G401 (cell line): ENCODE measurements at regions not wholly inside any gene's neighbourhood (a gene's known extent, or its start where the extent isn't known, plus 50 kb on each side); places are given as distances from the start of the nearest gene placed in this dataset.

Experiments used
- DNase-seq: peaks from one replicate; pipeline ENCODE4 v3.0.0-alpha.2; 2015; ENCODE audit warnings: low spot score
- in situ Hi-C: cut with HindIII; loops from 2 replicates; pipeline ENCODE4 v1.10.0; 2016; ENCODE audit warnings: low sequenced_read_pairs, mixed read lengths

DNA sequence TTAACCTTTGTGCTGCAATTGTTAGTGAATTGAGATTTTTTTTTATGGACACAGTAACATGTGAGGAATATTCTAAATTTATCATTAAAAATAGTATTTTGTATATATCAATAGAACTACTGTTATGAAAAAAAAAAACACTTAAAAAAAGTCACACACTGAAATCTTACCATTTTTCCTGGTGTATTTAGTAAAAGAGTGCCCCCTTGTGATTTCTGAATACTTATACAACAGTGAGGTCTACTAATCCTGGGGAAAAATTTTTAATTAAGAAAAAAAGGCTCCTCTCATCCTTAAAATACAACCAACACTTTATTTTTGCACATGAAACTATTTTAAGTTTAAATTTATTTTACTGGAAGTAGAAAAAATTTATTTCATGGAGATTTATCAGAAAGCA, 56.4 kb upstream of the SPOCK3 start:
- no peak for DNase-seq
- in situ Hi-C loops, result no loop called here

DNA sequence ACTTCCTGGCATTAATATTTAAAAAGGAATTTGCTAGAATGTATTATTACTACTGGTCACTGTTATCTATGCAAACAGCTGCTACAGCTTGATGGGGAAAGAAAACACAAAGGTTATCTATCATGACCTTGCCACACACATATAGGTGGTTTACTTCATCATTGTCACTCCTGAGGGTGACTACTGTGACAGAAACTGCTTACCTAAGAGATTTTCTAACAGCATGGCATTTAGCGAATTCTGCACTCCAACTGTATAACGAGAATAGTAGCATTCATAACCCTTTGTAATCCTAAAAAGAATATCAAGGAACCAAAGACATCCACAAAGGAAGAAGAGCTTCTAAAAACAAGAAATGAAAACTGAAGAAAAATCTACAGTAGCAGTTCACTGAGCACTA, 74.6 kb upstream of the SPOCK3 start:
- in situ Hi-C loops, result no loop called here

DNA sequence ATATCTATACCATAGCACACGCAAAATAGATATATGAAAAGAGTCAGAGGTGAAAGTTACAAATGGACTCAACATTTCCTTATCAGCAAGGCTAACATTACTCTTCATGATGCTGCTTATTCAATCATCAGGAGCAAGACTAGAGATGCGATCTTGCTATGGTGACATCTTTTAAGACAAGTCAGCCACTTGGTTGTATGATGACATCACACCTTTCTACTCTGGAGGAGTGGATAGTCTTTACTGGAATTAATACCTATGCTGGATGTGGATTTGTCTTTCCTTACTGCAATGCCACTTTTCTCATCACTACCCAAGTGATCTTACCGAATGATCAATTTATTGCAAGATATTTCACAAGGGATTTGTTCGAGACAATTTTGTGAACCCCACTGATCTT, 87.0 kb upstream of the SPOCK3 start:
- DNase-seq, result no peak
- in situ Hi-C loops, result no loop called here

More for the DNA sequence above, 74.6 kb upstream of the SPOCK3 start:
- DNase-seq, result no peak

DNA sequence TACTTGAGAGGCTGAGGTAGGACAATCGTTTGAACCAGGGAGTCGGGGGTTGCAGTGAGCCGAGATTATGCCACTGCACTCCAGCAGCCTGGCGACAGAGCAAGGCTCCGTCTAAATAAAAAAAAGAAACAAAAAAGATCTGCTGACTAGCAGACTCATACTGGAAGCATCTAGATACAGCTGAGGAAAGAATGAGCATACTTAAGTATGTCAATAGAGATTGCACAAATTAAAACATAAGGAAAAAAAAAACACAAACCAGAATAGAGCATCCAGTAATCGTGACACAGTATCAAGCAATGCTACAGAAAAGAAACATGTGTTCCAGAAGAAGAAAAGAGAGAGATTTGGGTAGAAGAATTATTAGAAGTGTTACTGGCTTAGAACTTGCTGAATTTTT, 105.5 kb upstream of the SPOCK3 start:
- DNase-seq, result no peak
- in situ Hi-C loops, result no loop called here

DNA sequence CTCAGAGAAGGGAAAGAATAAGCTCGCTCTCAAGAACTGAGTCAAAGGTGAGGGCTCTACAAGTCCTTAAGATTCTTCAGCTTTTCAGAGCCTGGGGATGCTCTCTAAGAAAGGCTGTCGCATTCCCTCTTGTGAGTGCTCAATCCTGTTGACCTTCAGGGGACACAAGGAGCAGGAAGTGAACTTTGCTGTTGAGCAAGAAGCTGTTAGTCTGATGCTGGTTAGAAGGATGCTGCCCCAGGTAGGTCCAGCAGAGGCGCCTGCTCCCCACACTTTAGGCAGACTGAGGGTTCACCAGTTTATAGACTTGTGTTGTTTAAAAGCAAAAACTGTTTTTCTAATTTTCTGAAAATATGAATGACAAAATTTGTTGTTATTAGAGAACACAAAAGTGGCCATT, 125.4 kb upstream of the SPOCK3 start:
- DNase-seq, result no peak
- in situ Hi-C loops, result no loop called here

DNA sequence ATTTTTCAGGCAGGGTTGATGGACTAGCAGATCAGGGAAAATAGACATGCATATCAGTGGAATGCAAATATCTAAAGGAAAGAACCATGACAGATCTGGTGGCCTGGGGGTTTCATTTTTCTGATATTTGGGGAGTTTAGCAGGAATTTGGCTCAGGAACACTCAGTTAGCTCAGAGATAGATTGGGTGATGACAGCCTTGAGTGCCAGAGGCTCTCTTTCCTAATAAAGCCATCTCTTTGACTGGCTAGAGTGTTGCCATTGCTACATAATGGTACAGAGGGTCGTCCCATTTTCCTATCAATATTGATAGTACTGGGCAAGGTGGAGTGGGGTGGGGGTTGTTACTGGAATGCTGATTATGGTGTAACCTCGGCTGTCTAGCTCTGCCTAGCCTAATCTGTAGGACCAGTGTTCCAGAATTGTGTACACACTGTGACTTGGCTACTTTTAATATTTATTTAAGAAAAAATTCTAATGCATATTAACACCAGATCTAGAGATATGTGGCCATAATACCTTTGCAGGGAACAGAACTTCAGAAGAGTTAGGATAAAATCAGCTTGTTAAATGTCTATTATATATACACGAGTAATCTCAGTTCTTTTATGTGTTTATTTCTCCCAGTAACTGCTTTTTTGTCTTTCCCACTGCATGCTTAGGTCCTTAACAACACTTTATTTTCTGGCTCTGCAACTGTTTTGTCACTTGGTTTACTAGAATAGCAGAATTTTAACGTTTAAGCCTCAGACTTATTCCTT, 145.0 kb upstream of the SPOCK3 start:
- DNase-seq, result no peak

DNA sequence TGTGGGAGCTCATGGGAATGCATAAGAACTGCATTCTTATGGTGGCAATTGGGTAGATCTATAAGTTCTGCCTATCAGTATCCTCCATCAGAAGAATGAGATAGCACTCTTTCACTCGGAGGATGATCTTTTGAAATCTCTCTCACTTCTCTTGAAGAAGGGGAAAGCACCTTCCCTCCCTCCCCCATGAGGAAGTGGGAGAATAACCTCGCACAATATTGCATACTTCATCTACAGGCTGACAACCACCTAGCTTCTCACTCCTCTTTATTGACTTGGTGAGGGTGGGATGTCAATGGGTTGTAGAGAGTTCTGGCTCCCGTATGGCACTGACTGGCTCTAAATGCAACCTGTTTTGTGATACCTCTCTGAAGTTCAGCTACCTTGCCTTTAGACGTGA, 146.7 kb upstream of the SPOCK3 start:
- in situ Hi-C loops, result no loop called here
- DNase-seq, result no peak

More for the DNA sequence above, 145.0 kb upstream of the SPOCK3 start:
- in situ Hi-C loops, result no loop called here

DNA sequence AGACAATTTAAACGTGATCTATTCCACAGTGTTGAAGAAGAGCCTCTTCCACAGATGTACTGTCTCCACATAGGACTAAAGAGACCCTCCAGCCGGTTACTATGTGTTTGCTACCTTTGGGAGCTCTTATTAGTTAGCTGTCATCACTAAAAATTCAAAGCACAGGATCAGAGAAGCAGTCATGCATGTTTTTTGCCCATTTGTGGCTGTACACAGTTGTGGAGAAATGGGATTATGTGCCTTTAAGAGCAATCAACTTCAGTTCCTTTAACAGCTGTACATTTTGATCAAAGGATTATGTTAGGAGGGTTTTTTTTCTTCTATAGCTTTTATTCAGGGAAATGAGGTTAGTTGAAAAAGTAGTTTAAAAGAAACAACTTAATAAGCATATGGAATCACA, 149.0 kb upstream of the SPOCK3 start:
- no peak for DNase-seq
- in situ Hi-C loops, result no loop called here

DNA sequence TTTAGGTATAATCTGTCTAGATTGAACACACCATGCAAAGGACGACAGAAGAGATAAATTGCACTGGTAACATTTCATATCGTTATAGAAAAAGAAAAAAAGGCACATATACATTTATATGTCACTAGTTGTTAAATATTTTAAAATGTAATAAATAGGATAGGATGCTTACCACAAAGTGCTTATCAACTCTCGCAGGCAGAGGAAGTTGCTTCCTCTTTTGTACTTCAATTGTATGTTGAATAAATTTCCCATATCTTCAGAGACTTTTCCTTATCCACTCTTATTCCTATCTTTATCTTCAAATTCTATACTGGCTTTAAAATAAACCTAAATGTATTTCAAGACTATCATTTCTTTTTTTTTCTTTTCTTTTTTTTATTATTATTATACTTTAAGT, 163.3 kb upstream of the SPOCK3 start:
- no peak for DNase-seq
- in situ Hi-C loops, result no loop called here

DNA sequence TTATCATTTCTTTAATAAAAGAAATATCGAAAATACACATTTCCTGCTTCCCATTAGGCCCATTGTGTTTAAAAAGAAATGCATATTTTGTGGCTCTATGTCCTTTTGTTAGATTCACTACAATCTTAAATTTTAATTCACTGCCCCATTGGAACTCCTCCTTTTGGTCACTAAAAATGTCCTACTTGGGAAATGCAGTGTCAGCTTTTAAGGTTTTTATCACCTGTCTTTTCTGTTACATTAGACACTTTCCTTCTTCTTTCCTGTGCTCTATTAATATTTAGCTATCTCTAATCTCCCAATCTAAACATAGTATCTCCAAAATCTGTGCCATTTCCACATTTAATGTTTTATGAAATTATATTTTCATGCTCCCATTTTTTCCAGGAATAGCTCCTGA, 164.9 kb upstream of the SPOCK3 start:
- in situ Hi-C loops, result no loop called here
- no peak for DNase-seq

DNA sequence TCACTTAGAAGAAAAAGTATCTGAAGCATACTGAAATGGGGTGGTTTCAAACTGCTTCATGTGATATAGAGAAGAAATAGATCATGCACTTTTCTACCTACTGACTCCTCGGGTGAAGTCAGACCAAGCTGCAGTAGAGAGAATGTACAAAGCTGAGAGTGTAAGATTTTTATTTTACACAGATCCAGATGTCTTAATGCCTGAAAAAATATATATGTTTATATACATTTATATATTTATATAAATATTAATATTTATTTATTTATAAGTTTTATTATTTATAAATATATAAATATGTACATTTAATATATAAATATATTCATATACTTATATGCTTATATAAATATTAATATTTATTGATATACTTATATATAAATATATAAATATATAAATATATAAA, 171.9 kb upstream of the SPOCK3 start:
- in situ Hi-C loops, result no loop called here
- no peak for DNase-seq

DNA sequence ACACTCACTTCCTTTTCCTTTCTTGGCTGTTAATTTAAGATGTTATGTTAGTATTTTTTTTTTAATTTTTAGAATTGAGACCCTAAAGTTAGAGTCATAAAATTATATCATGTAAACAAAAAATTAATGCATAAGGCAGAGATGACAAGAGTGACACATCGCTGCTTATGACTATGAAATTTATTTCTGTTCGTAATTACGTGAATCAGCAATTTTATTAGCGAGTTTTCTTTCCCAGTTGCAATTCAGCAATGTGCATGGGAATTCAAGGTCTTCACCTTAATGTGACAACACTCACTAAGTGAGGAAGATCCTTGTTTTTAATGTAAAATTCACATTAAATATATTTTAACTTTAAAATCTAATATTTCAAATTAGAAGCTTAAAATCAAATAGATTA, 181.2 kb upstream of the SPOCK3 start:
- DNase-seq, result no peak
- in situ Hi-C loops, result no loop called here

DNA sequence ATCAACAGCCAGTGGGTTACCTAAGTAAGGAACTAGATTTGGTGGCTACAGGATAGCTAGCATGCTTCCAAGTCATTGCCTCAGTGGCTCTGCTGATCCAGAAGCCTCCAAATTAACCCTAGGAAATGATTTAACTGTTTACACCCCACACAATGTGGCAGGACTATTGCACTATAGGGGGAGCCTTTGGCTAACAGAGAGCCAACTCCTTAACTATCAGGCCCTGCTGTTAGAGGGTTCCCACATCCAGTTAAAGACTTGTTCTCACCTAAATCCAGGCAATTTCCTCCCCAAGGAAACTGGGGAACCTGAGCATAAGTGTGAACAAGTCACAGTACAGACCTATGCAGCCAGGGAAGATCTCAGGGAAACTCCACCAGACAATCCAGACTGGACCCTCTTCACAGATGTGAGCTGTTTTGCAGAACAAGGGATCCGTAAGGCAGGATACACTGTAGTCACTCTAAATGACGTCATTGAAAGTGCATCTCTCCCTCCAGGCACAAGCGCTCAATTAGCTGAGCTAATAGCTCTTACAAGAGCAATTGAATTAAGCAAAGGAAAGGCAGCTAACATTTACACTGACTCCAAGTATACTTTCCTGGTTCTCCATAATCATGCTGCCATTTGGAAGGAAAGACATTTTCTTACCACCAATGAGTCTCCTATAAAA, 185.3 kb upstream of the SPOCK3 start:
- no peak for DNase-seq
- in situ Hi-C loops, result no loop called here

DNA sequence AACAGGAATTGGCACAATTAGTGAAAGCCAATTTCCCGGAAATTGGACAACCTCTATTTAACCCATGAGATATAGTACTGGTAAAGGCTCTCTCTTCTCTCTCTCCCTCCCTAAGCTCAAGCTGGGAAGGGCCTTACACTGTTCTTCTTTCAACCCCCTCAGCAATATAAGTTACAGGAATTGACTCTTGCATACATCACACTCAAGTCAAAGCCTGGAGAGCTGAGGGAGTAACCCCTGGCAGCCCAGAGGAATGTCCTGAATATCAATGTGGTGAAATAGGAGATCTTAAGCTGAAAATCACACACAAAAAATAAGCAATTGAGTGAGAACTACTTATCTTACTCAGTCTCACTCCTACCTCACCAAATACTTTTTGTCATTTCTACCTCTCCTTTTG, 186.9 kb upstream of the SPOCK3 start:
- in situ Hi-C loops, result no loop called here
- no peak for DNase-seq

DNA sequence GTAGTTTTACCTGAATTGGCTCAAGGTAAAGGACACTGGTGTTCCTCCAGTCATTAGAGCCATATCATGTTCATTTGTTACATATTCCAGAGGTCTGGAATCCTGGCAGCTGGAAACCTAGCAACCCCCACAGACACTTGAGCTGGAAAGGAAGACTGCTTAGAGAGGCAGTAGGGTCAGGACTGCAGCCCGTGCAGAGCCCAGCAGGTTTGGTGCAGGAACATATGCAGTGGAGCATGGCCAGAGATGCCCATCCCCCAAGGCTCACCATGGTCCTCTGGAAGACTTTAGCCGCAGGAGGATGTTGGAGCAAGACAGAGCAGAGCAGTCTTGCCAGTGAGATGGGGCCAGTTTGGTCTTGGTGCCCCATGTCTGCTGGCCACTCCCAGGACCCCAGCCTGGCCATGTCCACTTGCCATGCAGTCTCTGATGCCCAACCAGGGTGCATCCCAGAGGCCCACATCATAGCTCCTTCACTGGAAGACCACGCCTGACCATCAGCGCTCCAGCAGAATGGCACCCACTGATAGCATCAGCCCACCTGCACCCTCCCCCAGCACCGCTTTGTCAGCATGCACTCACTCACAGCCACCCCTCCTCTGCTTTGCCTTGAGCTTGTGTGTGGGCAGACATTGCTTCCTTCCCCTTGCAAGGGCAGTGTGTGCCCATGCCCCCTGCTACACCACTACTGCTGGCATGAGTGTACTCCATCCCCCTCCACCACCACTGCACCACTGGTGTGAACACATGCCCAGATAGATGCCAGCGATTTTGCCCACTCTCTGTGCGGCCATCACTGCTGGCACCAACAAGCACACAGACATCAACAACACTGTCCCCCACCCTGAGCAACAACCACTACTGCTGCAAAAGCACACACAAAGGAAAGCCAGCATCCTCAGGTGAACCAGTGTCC, 190.3 kb upstream of the SPOCK3 start:
- in situ Hi-C loops, result no loop called here

DNA sequence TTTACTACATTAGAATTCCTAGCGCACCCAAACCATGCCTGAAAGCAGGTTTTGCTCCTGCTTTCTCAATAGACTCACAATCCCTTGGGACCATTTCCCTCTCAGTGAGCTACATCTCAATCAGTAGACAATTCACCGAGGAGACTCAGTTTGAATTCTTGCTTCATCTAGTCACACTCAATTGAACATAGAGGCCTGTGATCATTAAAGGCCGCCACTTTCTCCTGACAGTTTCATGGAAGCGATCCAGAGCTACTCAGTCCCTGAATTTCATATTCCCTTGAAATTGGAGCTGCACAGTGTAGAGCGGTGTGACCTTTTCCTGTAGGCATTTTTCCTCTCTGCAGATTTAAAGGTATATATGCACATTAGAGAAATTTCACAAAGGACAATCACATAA, 193.9 kb upstream of the SPOCK3 start:
- DNase-seq, result no peak

More for the DNA sequence above, 190.3 kb upstream of the SPOCK3 start:
- DNase-seq, result no peak

DNA sequence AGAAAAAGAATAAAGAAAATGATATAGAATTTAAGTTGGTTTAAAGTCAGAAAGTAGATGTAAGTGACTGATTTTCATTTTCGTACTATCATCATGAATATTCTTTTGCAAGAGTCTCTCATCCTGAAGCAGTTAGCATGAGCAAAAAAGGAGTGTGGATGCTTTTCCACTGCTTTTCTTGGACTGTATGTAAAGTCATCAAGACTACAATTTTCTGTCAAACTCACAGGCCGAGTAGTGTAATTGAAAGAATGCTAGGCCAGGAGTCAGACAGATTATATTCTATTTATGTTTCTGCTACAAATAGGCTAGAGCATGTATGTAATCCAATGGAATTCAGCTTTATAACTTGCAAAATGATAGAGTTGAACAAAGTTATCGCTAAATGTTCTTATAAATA, 197.1 kb upstream of the SPOCK3 start:
- in situ Hi-C loops, result no loop called here
- no peak for DNase-seq

More for the DNA sequence above, 193.9 kb upstream of the SPOCK3 start:
- in situ Hi-C loops, result no loop called here

DNA sequence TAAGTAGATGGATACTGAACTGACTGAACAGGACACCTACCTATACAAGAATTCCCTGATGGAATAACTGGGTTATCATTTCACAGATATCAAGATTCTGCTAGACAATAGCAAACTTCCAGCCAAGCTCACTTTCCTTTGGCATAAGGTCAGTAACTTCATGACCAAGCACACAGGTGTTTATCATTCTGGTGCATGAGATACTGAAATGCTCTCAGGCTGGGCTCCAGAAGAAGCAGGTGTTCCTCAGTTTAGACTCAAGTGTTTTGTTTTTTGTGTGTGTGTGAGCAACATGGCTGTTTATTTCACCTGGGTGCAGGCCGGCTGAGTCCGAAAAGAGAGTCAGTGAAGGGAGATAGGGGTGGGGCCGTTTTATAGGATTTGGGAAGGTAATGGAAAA, 201.5 kb upstream of the SPOCK3 start:
- no peak for DNase-seq
- in situ Hi-C loops, result no loop called here

DNA sequence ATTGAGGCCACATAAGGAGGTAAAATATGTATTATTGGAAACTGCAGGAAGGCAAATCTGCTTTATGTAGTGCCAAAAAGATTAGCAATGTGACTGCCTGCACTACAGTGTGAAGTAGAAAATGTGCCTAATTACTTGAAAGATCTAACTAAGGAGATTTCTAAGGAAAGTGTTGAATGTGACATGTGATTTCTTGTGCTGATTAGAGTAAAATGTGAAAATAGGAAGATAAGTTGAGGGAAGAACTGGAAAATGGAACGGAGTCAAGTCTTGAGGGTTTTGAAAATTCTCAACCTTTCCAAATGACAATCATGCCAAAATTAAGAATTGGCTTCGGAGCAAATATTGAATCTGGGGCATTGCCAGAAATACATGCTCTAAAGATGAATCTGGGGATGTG, 209.5 kb upstream of the SPOCK3 start:
- DNase-seq, result no peak

DNA sequence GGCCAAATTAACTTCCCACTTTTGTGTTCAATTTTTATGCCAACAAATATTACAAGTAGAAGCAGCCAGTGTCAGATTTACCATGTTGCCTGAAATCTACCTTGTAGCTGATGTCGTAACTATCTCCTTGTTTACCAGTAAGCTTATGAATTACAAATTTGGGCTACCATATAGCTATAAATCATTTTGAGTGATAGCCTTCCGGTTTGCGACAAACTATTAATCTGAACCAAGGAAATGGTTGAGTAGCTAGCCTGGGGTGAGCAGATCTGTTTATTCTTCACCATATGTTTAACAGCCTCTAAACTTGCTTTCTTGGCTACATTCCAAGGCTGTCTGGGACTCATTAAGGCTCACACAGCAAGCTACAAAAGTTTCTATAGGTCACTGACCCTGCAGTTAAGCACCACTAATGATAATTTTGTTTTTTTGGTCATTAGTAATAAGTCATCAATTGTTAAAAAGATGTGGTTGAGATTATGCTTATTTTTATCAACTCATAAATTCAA, 218.7 kb upstream of the SPOCK3 start:
- in situ Hi-C loops, result no loop called here
- no peak for DNase-seq

More for the DNA sequence above, 209.5 kb upstream of the SPOCK3 start:
- in situ Hi-C loops, result no loop called here
